Ishikawa (cell line): ENCODE measurements at regions not wholly inside any gene's neighbourhood (a gene's known extent, or its start where the extent isn't known, plus 50 kb on each side); places are given as distances from the start of the nearest gene placed in this dataset.

Experiments
- CEBPB ChIP-seq: IDR thresholded peaks from 2 replicates; pipeline ENCODE4 v1.6.1; 2012
- CREB1 ChIP-seq: IDR thresholded peaks from 2 replicates; pipeline ENCODE4 v1.6.1; 2012; ENCODE audit warnings: low read depth
- EGR1 ChIP-seq: IDR thresholded peaks from 2 replicates; pipeline ENCODE4 v1.6.1; 2012
- EP300 ChIP-seq: IDR thresholded peaks from 2 replicates; pipeline ENCODE4 v1.6.1; 2012; ENCODE audit warnings: borderline replicate concordance
- FOXM1 ChIP-seq: IDR thresholded peaks from 2 replicates; pipeline ENCODE4 v1.6.1; 2012; ENCODE audit warnings: low read depth, borderline replicate concordance
- NFIC ChIP-seq: IDR thresholded peaks from 2 replicates; pipeline ENCODE4 v1.6.1; 2012
- RAD21 ChIP-seq: IDR thresholded peaks from 2 replicates; pipeline ENCODE4 v1.6.1; 2012; ENCODE audit warnings: low read depth
- TAF1 ChIP-seq: IDR thresholded peaks from 2 replicates; pipeline ENCODE4 v1.6.1; 2012; ENCODE audit warnings: low read depth, mild to moderate bottlenecking
- YY1 ChIP-seq: IDR thresholded peaks from 2 replicates; pipeline ENCODE4 v1.6.1; 2012; ENCODE audit warnings: low read depth
- TF ChIP-seq, protein P1 (sequence below): IDR thresholded peaks from 2 replicates; pipeline ENCODE4 v1.6.1; 2012
- TF ChIP-seq, protein P2 (sequence below): IDR thresholded peaks from 2 replicates; pipeline ENCODE4 v1.6.1; 2012
- TF ChIP-seq, protein P3 (sequence below): IDR thresholded peaks from 2 replicates; pipeline ENCODE4 v1.6.1; 2012; ENCODE audit warnings: low read depth, mild to moderate bottlenecking

DNA sequence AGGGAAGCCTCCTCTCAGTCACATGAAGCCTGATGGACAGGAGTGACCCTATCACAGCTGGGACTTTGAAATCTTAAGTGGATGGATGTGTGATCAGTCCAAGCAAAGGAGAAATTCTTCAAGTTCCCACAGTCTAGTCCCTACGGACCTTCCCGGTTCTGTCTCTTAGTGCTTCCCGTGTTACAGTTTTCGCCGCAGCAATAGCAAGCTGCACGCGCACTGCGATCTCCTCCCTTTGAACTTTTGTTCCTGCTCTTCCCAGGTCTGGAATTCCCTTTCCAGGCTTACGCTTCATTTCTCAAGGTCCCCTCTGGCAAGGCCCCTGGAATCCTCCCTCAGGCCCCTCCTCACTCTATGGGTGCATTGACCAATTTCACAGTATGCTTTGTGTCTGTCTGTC is 89.2 kb downstream of the VEGFA start:
- TF ChIP-seq EP300 (no peak), CEBPB (no peak), FOXM1 (no peak), EGR1 (no peak), CREB1 (no peak), TAF1 (no peak), YY1 (no peak), NFIC (no peak), RAD21 (no peak)
- TF ChIP-seq, protein P1, sequence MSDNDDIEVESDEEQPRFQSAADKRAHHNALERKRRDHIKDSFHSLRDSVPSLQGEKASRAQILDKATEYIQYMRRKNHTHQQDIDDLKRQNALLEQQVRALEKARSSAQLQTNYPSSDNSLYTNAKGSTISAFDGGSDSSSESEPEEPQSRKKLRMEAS = no peak
- TF ChIP-seq, protein P2, sequence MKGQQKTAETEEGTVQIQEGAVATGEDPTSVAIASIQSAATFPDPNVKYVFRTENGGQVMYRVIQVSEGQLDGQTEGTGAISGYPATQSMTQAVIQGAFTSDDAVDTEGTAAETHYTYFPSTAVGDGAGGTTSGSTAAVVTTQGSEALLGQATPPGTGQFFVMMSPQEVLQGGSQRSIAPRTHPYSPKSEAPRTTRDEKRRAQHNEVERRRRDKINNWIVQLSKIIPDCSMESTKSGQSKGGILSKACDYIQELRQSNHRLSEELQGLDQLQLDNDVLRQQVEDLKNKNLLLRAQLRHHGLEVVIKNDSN = no peak
- TF ChIP-seq, protein P3, sequence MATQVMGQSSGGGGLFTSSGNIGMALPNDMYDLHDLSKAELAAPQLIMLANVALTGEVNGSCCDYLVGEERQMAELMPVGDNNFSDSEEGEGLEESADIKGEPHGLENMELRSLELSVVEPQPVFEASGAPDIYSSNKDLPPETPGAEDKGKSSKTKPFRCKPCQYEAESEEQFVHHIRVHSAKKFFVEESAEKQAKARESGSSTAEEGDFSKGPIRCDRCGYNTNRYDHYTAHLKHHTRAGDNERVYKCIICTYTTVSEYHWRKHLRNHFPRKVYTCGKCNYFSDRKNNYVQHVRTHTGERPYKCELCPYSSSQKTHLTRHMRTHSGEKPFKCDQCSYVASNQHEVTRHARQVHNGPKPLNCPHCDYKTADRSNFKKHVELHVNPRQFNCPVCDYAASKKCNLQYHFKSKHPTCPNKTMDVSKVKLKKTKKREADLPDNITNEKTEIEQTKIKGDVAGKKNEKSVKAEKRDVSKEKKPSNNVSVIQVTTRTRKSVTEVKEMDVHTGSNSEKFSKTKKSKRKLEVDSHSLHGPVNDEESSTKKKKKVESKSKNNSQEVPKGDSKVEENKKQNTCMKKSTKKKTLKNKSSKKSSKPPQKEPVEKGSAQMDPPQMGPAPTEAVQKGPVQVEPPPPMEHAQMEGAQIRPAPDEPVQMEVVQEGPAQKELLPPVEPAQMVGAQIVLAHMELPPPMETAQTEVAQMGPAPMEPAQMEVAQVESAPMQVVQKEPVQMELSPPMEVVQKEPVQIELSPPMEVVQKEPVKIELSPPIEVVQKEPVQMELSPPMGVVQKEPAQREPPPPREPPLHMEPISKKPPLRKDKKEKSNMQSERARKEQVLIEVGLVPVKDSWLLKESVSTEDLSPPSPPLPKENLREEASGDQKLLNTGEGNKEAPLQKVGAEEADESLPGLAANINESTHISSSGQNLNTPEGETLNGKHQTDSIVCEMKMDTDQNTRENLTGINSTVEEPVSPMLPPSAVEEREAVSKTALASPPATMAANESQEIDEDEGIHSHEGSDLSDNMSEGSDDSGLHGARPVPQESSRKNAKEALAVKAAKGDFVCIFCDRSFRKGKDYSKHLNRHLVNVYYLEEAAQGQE = no peak
